DOHH2 (cell line): ENCODE measurements at regions not wholly inside any gene's neighbourhood (a gene's known extent, or its start where the extent isn't known, plus 50 kb on each side); places are given as distances from the start of the nearest gene placed in this dataset.

Experiments used
- EZH2phosphoT487 ChIP-seq: fragments of 200-600 bp; sonication (generic); IDR thresholded peaks from 2 replicates; pipeline ENCODE4 v1.6.1; 2017; ENCODE audit warnings: borderline replicate concordance, mild to moderate bottlenecking, antibody characterized with exemption, low read length, moderate library complexity, mixed read lengths
- TF ChIP-seq, protein P1 (sequence below): fragments of 200-600 bp; sonication (generic); IDR thresholded peaks from one replicate; pipeline ENCODE4 v1.5.1; 2014; ENCODE audit warnings: antibody characterized with exemption, mild to moderate bottlenecking, low read depth, low read length; ENCODE audit not compliant: poor library complexity, severe bottlenecking

- TF ChIP-seq, protein P1, sequence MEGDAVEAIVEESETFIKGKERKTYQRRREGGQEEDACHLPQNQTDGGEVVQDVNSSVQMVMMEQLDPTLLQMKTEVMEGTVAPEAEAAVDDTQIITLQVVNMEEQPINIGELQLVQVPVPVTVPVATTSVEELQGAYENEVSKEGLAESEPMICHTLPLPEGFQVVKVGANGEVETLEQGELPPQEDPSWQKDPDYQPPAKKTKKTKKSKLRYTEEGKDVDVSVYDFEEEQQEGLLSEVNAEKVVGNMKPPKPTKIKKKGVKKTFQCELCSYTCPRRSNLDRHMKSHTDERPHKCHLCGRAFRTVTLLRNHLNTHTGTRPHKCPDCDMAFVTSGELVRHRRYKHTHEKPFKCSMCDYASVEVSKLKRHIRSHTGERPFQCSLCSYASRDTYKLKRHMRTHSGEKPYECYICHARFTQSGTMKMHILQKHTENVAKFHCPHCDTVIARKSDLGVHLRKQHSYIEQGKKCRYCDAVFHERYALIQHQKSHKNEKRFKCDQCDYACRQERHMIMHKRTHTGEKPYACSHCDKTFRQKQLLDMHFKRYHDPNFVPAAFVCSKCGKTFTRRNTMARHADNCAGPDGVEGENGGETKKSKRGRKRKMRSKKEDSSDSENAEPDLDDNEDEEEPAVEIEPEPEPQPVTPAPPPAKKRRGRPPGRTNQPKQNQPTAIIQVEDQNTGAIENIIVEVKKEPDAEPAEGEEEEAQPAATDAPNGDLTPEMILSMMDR: no peak
- no peak for TF ChIP-seq EZH2phosphoT487
Observed at GRCh38 chr4:34629451-34629850, 1614.9 kb downstream of the ARAP2 start.
